ENCODE measurements at regions not wholly inside any gene's neighbourhood (a gene's known extent, or its start where the extent isn't known, plus 50 kb on each side); places are given as distances from the start of the nearest gene placed in this dataset.

- TF ChIP-seq CTCF (IDR thresholded peaks at IDR 0.05; ENCODE audit: low read depth, low read length) (no peak), EZH2phosphoT487 (IDR thresholded peaks at IDR 0.05; ENCODE audit: low read depth) (no peak)
These were observed 195.0 kb upstream of the EPHA3 start for GRCh38 chr3:88912294-88912877.

All from OCI-LY3 (cell line).